GM04503 (cell line): ENCODE measurements at regions not wholly inside any gene's neighbourhood (a gene's known extent, or its start where the extent isn't known, plus 50 kb on each side); places are given as distances from the start of the nearest gene placed in this dataset.

Experiments
- DNase-seq: peaks from one replicate; pipeline ENCODE4 v3.0.0-alpha.2; 2012; ENCODE audit warnings: low read depth

GRCh38 chr2:49490710-49491109 lies 336.4 kb upstream of the FSHR start:
- DNase-seq = no peak

DNA sequence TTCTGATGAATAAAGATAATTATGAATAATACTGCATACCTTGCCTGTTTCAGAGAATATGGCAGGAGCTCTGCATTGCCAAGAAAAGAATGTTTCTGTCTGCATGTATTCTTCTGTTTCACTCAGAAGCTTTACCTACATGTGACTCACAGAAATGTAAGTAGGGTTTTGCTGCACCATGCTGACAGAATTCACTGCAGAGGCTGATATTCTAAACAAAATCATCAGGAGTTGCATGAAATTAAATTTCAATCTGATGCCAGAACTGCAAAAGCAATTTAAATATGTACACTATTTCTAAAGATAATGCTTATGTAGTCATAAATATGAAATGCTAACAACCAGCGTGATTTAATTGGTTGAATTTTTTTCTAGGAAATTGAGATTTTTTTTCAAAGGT lies 332.8 kb upstream of the FSHR start:
- DNase-seq = no peak

DNA sequence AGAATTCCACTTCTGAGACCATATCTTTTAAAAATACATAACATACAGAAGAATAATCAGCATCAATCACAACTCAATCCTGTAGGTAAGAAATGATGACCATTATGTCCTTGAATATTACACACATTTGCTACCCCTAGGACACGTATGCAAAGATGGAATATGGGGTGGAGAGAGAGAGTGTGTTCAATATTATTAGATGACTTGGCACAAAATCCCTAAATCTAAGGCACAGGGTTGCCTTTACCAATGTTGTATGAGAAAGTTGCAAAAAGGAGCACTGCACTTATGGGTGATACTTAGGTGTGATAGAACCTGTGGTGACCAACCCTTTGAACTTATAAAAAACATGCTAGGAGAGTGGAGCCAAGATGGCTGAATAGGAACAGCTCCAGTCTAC lies 326.2 kb upstream of the FSHR start:
- DNase-seq = no peak

DNA sequence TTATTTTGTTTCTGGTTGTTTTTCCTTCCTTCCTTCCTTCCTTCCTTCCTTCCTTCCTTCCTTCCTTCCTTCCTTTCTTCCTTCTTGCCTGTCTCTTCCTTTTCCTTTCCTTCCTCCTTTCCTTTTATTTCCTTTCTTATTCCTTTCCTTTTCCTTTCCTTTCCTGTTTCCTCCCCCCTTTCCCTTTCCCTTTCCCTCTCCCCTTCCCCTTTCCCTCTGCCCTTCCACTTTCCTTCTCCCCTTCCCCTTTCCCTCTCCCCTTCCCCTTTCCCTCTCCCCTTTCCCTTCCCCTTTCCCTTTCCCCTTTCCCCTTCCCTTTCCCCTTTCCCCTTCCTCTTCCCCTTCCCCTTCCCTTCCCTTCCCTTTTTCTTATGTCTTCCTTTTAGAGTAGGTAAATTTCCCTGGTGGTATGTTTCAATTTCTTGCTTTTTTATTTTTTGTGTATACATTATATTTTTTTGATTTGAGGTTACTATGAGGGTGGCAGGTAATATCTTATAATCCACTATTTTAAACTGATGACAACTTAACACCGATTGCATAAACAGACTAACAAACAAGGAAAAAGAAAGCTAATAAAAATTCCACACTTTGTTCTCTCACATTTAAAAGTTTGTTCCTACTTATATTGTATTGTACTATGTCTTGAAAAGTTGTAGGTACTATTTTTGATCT lies 311.0 kb upstream of the FSHR start:
- DNase-seq = no peak

DNA sequence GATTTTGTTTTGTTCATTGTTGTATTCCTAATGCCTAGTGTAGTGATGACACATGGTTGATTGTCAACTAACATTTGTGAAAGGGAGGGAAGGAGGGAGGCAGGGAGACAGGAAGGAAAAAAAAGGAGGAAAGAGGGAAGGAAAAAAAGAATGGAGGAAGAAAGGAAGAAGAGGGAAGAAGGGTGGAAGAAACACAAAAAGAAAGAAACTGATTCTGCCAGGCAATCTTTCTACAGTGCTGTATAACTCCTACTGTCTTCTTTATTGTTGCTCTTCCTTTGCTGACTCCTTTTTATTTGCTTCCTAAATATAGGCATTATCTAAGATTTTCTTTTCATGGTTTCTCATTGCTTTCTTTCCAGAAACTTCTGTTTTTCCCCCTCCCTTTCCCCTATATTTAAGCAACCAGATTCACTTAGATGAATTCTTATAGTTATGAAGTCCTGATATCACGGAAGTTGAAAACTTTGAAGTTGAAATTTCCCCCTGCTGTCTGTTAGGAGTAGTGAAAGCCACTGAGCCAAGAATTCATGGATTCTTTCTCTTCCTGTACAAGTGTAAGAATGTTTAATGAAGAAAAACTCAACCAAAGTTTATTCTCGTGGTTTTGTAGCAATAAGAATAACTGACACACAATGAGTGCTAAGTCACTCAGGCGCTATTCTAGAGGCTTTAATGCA lies 305.1 kb upstream of the FSHR start:
- no peak for DNase-seq

- DNase-seq = no peak
Observed at GRCh38 chr2:49444005-49444404, 289.7 kb upstream of the FSHR start.

GRCh38 chr2:49426996-49427395 lies 272.7 kb upstream of the FSHR start:
- no peak for DNase-seq

DNA sequence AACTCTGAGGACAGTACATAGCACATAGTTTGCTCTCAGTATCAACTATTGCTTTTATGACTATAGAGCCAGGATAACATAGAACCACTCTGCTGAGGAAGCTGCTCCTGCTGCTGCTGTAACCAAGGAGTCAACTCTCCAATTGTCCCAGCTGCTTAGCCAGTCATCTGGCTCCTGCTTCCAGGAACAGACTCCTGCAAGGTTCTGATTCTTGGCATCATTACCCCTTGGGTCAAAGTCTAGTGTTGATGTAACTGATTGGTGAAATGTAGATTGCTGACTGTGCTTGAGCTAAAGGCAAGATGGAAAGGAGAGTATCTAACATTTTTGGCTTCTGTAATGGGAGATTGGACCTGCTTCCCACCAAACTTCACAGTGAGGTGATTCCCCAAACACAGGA lies 261.9 kb upstream of the FSHR start:
- DNase-seq = no peak

DNA sequence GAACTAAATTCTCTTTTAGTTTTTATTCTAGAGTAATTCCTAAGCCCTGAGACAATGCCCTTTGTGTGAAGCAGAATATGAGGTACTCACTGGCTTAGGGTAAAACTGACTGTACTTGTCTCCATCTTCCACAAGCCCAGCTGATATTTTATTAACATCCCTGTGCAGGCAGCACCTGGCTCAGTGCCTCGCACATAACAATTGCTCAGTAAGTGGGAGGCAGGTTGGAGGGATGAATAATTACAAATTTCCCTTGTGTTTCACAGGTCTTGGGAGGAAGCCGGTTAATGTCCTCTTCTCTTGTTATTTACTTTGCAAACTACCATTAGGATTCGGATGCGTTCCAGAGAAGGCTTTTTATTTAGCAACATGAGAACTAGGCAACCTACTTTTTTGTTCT lies 249.8 kb upstream of the FSHR start:
- no peak for DNase-seq

DNA sequence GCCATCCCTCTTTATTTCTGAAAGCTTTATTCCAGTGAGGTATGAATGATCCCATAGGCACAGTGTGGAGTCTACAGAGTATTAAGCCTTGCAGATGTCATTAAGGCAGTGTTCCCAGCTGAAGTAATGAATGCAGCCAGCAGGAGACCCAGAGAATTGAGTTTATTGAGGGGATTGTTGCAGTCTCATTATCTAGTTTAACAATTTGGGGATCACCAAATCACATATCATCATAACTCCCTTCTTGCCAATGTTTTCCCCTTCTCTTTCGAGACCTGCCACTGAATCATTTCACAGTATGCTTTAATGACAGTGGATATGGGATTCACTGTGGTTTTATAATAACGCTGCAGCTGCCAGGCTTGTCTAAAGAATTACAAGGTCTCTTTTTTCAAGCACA lies 249.3 kb upstream of the FSHR start:
- no peak for DNase-seq

GRCh38 chr2:49379406-49379805 lies 225.1 kb upstream of the FSHR start:
- DNase-seq = no peak

DNA sequence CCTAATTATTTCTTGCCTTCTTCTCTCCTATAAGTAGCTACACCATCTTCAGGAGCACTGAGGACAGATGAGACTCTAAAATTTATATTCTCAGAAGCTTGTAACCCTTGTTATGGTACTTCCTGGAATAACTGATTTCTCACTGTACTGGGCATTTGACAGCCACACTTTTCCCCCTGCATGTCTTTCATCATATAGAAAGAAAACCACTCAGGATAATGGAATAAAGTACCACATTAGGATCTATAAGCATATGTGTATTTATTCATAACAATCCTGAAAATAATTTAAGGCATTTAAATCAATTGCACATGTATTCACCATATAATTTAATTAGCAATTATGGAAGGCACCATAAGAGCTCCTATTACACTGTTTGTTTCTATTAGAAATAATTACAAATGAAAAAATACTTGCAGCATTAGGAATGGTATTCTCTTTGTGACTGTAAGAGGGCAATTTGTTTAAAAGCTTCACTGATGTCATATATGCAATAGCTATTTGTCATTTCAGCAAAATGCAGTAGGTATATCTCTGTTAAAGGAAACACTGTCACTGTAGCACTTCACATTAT lies 216.9 kb upstream of the FSHR start:
- DNase-seq = no peak

DNA sequence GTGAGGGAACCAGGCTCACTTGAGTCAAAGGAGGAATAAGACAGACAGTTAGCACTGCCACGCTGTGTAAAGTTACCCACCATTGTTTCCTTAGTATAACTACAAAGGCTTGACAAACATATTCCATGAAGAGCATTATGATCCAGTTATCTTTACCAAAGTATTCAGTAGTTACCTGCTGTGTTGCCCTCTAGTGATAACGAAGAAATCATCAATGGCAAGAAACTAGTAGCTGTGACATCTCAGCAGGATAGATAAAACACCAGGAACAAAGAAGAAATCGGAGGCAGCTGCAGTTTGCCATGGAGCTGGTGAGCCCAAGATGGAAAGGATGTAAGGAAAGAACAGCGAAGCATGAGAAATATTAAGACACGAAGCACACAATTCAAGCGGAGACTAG lies 215.3 kb upstream of the FSHR start:
- no peak for DNase-seq

DNA sequence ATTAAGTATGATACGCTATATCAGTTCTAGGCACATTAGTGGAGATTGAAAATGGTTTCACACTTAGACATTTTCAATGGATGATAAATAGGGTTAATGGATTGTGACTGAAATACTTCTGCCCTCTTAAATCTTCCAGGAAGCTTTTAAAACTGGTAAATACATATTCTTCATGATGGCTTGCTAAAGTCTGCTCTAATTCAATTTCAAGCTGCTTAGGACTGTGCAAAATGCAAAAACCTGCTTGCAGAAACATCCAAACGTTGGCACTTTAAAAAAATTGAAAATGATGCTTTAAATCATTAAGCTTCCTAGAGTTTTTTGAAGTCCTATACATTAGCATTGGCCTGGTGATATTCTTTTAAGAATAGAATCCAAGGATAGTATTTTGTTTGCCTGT lies 214.8 kb upstream of the FSHR start:
- DNase-seq = no peak

GRCh38 chr2:49367003-49367402 lies 212.7 kb upstream of the FSHR start:
- no peak for DNase-seq

- DNase-seq = no peak
Observed at GRCh38 chr2:49360407-49360767, 206.1 kb upstream of the FSHR start.

GRCh38 chr2:49359721-49360406 lies 205.5 kb upstream of the FSHR start:
- DNase-seq = no peak

DNA sequence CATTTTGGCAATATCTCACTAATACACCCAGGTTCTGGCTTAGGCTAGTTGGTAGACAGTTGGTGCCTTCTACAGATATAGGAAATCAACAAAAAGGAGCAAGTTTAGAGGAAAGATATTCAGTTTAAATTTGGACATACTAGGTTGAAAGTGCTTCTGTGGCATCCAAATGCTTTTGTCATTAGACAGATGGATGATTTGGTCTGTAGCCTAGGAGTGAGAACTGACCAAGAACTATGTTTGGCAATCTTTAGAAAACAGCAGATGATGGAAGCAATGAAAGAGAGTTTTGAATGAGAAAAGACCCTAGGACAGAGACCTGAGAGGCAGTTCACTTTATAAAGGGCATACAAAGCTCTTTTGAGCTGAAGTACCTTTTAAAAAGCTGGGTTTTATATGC lies 201.3 kb upstream of the FSHR start:
- no peak for DNase-seq

- no peak for DNase-seq
Observed at GRCh38 chr2:49351560-49351959, 197.2 kb upstream of the FSHR start.

GRCh38 chr2:49343638-49344037 lies 189.3 kb upstream of the FSHR start:
- DNase-seq = no peak

DNA sequence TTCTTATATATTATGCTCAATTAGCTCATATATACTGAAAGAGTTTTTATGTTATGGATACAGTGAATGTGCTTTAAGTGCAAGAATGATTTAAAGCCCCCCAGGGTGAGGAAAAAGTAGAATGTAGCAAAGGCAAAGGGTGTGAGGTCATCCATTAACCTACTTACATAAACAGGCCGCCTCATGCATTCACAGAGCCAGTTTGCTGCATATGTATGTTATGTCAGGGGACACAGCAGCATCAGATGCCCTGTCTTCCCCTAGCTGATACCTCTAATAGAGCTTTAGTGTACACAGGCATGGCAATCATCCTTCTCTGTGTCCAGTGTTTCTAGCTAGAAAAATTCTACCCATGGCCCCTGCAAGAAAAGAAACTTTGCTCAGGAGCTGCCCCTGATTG lies 187.8 kb upstream of the FSHR start:
- DNase-seq = no peak

- no peak for DNase-seq
Observed at GRCh38 chr2:49335546-49335945, 181.2 kb upstream of the FSHR start.

GRCh38 chr2:49332415-49332814 lies 178.1 kb upstream of the FSHR start:
- DNase-seq = no peak
